Thyroid gland (tissue), 4 donors: ENCODE measurements at regions not wholly inside any gene's neighbourhood (a gene's known extent, or its start where the extent isn't known, plus 50 kb on each side); places are given as distances from the start of the nearest gene placed in this dataset.

ENCODE experiments used
- POLR2A ChIP-seq, 2 donors: fragments of 450-650 bp; IDR thresholded peaks; one replicate each; pipeline ENCODE4 v1.6.1; 2017; ENCODE audit warnings: antibody characterized with exemption in 2 of 2, mild to moderate bottlenecking in 2 of 2, moderate library complexity in 1 of 2
- TF ChIP-seq, protein P1 (sequence below), 6 experiments: fragments of 200-600 bp in 3 of 6; fragments of 450-650 bp in 3 of 6; sonication (generic) in 3 of 6; IDR thresholded peaks; one replicate each; pipeline ENCODE4 v1.5.1; 2016 to 2019; ENCODE audit warnings: antibody characterized with exemption in 6 of 6, mild to moderate bottlenecking in 2 of 6, inconsistent platforms in 1 of 6, moderate library complexity in 1 of 6

DNA sequence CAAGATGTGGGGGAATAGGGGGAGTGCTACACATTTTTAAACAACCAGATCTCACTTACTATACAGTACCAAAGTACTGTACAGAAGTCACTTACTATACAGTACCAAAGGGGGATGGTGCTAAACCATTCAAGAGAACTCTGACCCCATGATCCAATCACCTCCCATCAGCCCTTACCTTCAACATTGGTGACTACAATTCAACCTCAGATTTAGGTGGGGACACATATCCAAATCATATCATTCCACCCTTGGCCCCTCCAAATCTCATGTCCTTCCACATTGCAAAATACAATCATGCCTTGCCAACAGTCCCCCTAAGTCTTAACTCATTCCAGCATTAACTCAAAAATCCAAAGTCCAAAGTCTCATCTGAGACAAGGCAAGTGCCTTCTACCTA is 49.9 kb upstream of the CD2AP start:
- TF ChIP-seq, protein P1, sequence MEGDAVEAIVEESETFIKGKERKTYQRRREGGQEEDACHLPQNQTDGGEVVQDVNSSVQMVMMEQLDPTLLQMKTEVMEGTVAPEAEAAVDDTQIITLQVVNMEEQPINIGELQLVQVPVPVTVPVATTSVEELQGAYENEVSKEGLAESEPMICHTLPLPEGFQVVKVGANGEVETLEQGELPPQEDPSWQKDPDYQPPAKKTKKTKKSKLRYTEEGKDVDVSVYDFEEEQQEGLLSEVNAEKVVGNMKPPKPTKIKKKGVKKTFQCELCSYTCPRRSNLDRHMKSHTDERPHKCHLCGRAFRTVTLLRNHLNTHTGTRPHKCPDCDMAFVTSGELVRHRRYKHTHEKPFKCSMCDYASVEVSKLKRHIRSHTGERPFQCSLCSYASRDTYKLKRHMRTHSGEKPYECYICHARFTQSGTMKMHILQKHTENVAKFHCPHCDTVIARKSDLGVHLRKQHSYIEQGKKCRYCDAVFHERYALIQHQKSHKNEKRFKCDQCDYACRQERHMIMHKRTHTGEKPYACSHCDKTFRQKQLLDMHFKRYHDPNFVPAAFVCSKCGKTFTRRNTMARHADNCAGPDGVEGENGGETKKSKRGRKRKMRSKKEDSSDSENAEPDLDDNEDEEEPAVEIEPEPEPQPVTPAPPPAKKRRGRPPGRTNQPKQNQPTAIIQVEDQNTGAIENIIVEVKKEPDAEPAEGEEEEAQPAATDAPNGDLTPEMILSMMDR (IDR thresholded peaks at IDR 0.05): no peak
- no peak for TF ChIP-seq POLR2A (IDR thresholded peaks at IDR 0.05)
